AG04450 (cell line): ENCODE measurements at regions not wholly inside any gene's neighbourhood (a gene's known extent, or its start where the extent isn't known, plus 50 kb on each side); places are given as distances from the start of the nearest gene placed in this dataset.

Experiments used
- CTCF ChIA-PET: fragments of 300-600, 350-600 bp; formaldehyde crosslinking; extraction: SDS; loops from one replicate; lab custom pipeline; 2022; ENCODE audit warnings: antibody characterized with exemption, inconsistent platforms; lab: Charles Lee
- POLR2A ChIA-PET: fragments of 350-600 bp; formaldehyde crosslinking; extraction: SDS; loops from one replicate; lab custom pipeline; 2021; ENCODE audit warnings: antibody characterized with exemption, inconsistent platforms; lab: Yijun Ruan, JAX
- DNase-seq: peaks from one replicate; pipeline ENCODE4 v3.0.0-alpha.2; 2011; ENCODE audit warnings: low read depth, low spot score
- H3K27ac ChIP-seq: one replicate; pipeline ENCODE4 v1.5.1; 2012; ENCODE audit warnings: low read depth, low read length, control low read depth
- H3K27me3 ChIP-seq: one replicate; pipeline ENCODE4 v1.6.0; 2012; ENCODE audit warnings: low read length; ENCODE audit not compliant: control insufficient read depth, insufficient read depth
- H3K4me3 ChIP-seq: 2 replicates; pipeline ENCODE4 v1.5.1; 2011; ENCODE audit warnings: mild to moderate bottlenecking, low read depth, low read length, control low read depth
- H3K9me3 ChIP-seq: 2 replicates; pipeline ENCODE4 v1.5.1; 2012; ENCODE audit warnings: low read length; ENCODE audit not compliant: control insufficient read depth, insufficient read depth
- CTCF ChIP-seq: IDR thresholded peaks from 2 replicates; pipeline ENCODE4 v1.5.1; 2011; ENCODE audit warnings: low read depth, low read length, control low read depth, inconsistent platforms

- no peak for TF ChIP-seq CTCF
- ChIA-PET CTCF (no interaction called here), POLR2A (no interaction called here)
- Histone ChIP-seq H3K27me3 (no peaks in the 10 kb centered on the region), H3K4me3 (no peak overlapping the region), H3K9me3 (no peaks in the 10 kb centered on the region), H3K27ac (no peak overlapping the region)
- DNase-seq = no peak
Observed at GRCh38 chr1:184156521-184157393, 105.2 kb downstream of the TSEN15 start.

GRCh38 chr1:184157394-184157742 lies 105.8 kb downstream of the TSEN15 start:
- CTCF ChIA-PET = no interaction called here
- TF ChIP-seq CTCF = no peak
- H3K9me3 ChIP-seq = no peaks in the 10 kb centered on the region
- no peak for DNase-seq
- no peak overlapping the region for H3K4me3 ChIP-seq
- no peak overlapping the region for H3K27ac ChIP-seq
- POLR2A ChIA-PET = no interaction called here
- H3K27me3 ChIP-seq = no peaks in the 10 kb centered on the region

GRCh38 chr1:184158896-184159681 lies 107.6 kb downstream of the TSEN15 start:
- ChIA-PET POLR2A (no interaction called here), CTCF (no interaction called here)
- TF ChIP-seq CTCF = no peak
- H3K9me3 ChIP-seq = no peaks in the 10 kb centered on the region
- H3K4me3 ChIP-seq = no peak overlapping the region
- no peaks in the 10 kb centered on the region for H3K27me3 ChIP-seq
- no peak overlapping the region for H3K27ac ChIP-seq
- no peak for DNase-seq

- H3K27ac ChIP-seq = no peak overlapping the region
- ChIA-PET CTCF (no interaction called here), POLR2A (interaction anchor here (0.7 kb wide), 1 partner anchor 100 kb away, joined by 4 read pairs; no protein-coding TSS in a partner anchor)
Observed at GRCh38 chr1:184160236-184160635, 108.7 kb downstream of the TSEN15 start.

More at GRCh38 chr1:184160236-184160635, 108.7 kb downstream of the TSEN15 start:
- H3K27me3 ChIP-seq = no peaks in the 10 kb centered on the region
- peaks cover 3% of the 10 kb centered on the region; the same call in 1 of the 2 replicates for H3K9me3 ChIP-seq
- no peak for TF ChIP-seq CTCF
- no peak overlapping the region for H3K4me3 ChIP-seq
- no peak for DNase-seq
